GM19395 (cell line): ENCODE measurements at regions not wholly inside any gene's neighbourhood (a gene's known extent, or its start where the extent isn't known, plus 50 kb on each side); places are given as distances from the start of the nearest gene placed in this dataset.

Source experiments
- ATAC-seq: cut with Tn5 transposase; IDR thresholded peaks from one replicate; pipeline ENCODE4 v1.9.1; 2021; ENCODE audit warnings: mild to moderate bottlenecking, moderate library complexity; ENCODE audit not compliant: unreplicated experiment

- no peak for ATAC-seq
Measured at GRCh38 chr15:66941791-66942190, 123.6 kb upstream of the SMAD3 start.

- ATAC-seq = no peak
Measured at GRCh38 chr15:66942649-66943390, 122.6 kb upstream of the SMAD3 start.

GRCh38 chr15:66943456-66944095 is 121.8 kb upstream of the SMAD3 start:
- ATAC-seq = no peak

- ATAC-seq = no peak
Measured at GRCh38 chr15:66944121-66944520, 121.3 kb upstream of the SMAD3 start.

DNA sequence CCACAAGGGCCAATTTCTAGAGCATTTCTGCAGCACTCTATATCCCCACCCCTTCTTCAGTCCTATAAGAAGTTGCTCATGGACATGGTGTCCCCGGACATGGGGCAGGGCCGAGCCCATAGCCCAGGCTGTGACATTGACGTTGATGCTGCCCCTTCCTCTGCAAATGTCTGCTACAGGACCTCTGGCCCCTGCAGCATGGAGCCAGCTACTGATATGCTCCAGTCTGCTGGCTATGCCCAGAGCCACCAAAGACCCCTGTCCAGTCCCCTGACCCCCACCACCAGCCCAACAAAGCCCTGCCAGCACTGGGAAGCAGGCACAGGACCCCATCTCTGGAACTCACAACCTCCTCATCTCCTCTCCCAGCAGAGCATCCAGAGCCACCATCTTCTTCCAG is 120.1 kb upstream of the SMAD3 start:
- no peak for ATAC-seq

DNA sequence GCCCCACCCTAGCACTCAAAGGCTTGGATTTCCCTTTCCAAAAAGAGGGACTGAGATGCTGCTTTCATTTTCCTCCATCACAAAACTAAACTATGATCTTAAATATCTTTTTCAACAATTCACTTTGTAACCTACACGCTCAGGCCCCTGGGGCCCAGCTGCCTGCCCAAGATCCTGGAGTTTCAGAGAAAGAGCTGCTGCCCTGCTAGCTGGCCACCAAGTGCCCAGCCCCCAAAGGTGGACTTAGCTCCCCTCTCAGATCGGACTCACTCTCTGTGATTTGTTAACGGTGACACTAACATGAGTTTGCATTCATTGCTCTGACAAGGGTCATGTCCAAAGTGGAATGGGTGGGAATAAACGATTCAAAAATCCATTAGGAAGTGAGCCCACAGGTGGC is 119.6 kb upstream of the SMAD3 start:
- no peak for ATAC-seq

DNA sequence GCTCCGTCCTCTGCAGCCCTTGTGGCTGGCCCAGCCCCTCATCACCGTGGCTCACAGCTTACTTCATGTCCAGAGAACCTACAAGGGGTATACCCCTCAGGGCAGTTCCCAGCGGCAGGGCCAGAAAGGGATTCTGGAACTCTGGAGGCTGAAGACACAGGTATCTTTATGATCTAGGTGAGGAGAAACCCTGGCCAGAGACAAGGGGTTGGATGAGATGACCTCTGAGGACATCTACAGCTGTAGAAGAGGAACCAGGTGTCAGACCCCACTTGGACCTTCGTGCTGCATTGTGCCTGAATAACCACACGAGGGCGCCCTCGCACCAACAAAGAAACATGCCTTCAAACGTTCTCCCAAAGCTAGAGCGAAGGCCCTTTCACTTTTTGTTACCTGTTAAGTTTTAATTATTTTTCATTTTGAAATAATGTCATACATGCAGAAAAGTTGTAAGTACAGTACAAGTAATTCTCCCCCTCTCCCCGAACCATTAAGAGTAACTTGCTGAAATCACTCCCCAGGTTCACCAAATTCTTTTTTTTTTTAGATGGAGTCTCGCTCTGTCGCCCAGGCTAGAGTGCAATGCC is 118.7 kb upstream of the SMAD3 start:
- ATAC-seq = no peak

- ATAC-seq = no peak
Measured at GRCh38 chr15:66947471-66947870, 117.9 kb upstream of the SMAD3 start.

- ATAC-seq = no peak
Measured at GRCh38 chr15:66948294-66948693, 117.1 kb upstream of the SMAD3 start.

DNA sequence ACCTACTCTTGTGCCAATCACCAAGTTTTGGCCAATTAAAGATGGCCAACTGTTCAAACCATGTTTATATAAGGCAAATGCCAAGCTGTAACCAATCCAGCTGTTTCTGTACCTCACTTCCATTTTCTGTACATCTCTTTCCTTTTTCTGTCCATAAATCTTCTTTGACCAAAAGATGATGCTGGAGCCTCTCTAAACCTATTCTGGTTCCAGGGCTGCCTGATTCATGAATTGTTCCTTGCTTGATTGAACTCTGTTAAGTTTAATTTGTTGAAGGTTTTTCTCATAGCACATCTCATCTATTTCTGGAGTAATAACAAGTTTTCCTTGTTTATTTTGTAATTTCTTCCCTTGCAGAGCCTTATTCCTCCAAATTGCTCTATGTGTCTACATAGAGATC is 115.3 kb upstream of the SMAD3 start:
- no peak for ATAC-seq

DNA sequence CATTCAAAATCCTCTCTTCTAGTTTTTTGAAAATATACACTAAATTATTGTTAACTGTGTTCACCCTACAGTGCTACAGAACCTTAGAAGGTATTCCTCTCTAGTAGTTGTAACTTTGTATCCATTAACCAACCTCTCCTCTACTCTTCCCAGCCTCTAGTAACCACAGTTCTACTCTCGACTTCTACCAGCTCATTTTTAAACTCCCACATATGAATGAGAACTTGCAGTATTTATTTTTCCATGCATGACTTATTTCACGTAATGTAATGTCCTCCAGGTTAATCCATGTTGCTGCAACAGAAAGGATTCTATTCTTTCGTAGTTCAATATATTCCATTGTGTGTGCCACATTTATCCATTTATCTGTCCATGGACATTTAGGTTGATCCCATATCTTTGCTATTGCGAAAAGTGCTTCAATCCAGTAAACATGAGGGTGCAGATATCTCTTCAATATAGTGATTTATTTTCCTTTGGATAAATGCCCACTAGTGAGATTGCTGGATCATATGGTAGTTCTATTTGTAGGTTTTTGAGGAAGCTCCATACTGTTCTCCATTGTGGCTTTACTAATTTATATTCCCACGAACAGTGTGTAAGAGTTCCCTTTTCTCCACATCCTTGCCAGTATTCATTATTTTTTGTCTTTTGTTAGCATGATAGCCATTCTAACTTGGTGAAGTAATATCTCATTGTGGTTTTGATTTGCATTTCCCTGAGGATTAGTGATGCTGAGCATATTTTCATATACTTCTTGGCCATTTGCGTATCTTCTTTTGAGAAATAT is 113.7 kb upstream of the SMAD3 start:
- ATAC-seq = no peak

DNA sequence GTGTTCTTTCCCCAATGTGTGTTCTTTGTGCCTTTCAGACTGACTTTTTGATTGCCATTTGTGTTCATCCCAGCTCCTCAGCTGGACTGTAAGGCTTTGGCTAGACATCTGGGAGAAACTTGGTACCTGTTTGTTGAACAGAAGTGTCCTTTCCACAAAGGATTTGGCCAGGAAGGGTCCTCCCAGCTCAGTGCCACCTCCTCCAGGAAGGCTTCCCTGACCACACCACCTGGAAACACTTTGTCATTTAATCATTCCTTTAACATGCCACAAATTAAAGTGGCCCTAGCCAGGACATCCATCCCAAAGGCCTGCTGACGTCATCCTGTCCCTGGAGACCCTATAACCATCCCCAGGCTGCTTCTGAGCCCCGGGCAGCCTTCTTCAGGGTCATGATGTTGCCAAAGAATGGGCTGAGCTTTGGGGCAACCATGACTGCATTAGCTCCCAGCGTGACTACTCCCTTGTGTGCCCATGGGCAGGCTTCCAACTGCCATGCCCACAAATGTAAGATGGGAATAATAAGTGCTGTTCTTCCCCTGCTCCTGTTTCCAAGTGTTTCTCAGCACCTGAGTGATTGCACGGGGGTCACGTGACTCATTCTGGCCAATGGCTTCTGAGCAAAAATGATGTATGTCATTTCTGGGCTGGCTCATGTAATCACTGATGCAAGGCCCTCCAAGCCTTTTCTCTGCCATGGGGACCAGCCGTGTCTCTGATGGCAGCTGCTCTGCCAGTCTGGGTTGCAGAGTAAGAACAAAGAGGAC is 112.5 kb upstream of the SMAD3 start:
- ATAC-seq = no peak

- ATAC-seq = no peak
Measured at GRCh38 chr15:66953523-66954229, 111.7 kb upstream of the SMAD3 start.

DNA sequence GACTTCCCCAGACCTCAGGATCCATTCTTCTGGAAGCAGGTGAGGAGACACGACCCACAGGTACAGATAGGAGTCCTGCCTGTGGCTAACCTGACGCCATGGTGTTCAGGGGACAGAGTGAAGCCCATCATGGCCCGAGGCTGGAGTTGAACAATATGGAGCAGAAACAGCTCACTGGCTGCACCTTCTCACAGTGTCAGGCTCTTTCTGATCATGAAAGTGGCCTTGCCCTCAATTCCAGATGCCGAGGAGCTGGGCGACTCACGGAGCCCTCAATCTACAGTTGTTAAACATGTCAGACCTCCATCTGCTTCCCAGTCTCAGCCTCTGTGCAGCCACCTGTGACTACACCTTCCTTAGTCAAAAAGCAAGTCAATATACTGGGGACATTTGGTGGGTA is 110.8 kb upstream of the SMAD3 start:
- ATAC-seq = no peak

DNA sequence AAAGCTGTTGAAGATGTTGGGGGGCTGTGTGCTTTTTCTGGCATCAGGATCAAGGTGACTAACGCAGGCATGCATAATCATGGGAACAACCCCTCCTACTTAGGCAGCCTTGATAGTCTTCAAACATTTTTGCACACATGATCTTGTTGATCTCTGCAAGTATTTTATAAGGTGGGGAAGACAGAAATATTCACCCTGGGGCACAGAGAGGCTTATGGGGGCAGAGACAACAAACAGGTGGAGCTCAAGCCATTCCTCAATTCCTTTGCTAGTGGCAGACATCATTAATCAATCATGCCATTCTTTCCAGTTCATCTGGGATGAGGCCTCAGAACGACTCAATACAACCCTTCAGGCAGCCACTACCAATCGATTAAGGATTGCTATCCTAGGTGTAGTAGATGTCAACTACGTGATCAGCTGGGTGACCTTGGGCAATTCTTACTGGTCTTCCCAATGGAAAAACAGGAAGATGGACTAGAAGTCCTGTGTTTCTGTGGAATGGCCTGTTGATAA is 110.3 kb upstream of the SMAD3 start:
- no peak for ATAC-seq

DNA sequence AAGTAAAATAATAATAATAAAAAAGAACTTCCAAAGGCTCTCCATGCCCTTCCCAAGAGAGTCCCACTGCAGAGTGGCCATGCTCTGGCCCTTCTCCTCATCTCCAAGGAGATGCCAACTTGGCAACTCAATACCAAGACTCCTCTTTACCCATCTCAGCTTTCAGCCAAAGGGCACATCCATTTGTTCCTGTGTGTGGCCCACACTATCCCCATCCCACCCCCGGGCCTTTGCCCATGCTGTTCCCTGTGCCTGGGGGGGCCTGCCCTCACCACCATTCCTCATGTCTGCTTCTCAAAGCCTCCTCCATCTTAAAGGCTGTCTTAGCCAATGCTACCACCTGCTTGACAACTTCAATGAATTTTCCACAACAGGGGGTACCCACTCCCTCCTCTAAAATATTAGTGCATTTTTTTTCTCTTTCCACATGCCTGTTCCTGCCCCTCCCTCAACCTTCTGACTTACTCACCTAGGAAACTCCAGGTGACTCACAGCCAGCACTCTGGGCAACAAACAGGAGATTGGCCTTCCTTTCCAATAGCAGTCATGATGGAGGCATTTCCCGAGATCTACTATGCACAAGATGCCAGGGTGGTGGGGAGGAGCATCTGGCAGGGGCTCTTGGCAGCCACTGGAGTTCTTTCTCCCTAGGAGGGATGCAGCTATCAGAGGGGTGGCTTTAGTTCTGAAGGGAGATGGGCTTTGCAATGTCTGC is 109.4 kb upstream of the SMAD3 start:
- ATAC-seq = no peak

DNA sequence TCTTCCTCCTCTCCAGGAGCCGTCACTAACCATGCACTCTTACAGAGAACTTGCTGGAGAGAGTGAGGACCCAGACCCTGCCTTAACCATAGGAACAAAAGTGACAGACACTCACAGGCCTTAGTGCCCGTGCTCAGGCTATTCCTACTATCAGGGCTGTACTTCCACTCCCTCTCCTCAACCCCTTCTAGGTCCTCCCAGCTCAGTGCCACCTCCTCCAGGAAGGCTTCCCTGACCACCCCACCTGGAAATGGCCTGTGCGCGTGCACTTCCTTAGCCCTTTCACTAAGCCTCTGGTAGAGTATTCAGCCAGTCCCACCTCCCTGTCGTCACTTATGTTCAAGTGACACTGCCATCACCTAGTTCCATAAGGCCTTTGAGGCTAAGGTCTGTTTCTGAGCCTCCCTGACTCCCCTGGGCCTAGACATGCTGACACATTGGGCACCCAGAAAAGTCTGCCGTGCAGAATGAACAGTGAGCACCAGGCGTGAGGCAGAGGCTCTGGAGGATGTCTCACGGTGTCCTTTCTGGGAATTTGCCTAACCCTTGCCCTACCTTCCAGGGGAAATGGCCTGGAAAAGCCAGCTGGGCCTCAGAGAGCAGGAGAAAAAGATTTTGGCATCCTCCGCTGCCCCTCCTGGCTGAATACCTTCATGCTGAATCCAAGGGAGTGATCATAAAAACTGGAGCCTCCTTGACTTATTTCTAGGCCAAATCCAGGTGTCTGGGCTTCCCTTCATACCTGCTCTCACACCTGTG is 108.6 kb upstream of the SMAD3 start:
- ATAC-seq = no peak

DNA sequence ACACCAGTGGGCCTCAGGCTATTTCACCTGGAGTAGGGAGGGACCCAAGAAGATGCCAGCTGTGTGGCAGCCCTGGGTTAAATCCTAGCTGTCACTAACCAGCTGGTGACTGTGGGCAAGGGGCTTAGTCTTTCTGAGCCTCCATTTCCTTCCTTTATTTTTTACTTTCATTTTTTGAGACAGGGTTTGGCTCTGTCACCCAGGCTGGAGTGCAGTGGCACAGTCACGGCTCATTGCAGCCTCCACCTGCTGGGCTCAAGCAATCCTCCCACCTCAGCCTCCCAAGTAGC is 108.0 kb upstream of the SMAD3 start:
- ATAC-seq = no peak

DNA sequence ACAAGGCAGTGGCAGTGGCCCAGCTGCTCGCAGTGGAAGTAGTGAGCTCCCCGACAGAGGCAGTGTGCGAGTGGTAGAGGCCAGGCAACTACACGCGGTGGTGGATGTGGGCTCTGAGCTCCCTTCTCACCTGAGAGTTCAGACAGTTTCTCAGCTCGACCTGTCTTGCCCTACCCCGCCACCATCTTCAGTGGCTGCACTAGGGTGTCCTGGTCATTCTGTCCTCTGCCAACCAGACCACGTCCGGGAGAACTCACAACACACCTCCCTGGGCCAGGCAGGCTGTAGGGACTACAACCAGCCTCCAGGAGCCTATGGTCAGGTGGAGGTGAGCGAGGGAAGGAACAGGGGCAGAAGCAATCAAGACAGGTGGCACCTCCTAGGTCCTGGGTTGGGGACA is 106.3 kb upstream of the SMAD3 start:
- no peak for ATAC-seq
